8988T (cell line): ENCODE measurements at regions not wholly inside any gene's neighbourhood (a gene's known extent, or its start where the extent isn't known, plus 50 kb on each side); places are given as distances from the start of the nearest gene placed in this dataset.

Experiments used
- DNase-seq: peaks from one replicate; pipeline ENCODE4 v3.0.0; 2011

DNA sequence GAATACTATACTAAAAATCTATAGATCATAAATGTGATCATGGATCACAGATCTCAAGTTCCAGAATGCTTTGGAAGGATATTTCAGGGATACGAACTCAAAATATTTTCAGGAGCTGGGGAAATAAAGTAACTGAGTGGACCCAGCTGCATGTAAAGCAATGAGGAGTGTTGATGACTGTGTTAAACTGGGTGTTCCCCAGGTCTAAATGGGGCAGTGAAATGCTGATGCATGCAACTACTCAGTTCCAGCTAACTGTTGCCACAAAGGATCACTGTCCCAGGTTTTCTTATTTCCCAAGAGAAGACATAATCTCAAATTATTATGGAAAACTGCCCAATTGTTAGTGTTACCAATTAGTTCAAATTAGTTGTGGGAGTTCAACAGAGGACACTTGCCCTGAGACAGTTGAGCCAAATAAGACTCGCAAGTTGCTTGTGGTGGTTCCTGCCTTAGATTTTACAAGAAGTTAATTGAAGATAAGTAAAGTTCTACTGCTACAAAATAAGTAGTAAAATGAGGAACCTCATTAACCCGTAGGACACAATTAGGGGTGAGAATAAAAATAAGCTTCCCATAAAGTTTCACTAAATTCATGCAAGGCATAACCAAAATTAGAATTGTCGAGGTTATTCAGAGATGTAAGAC is 66.3 kb upstream of the IL12A start:
- DNase-seq: no peak

GRCh38 chr3:159922861-159923312 is 65.7 kb upstream of the IL12A start:
- no peak for DNase-seq

GRCh38 chr3:159923336-159923735 is 65.3 kb upstream of the IL12A start:
- DNase-seq: no peak

GRCh38 chr3:159923956-159924355 is 64.7 kb upstream of the IL12A start:
- DNase-seq: no peak

- DNase-seq: no peak
These were observed 64.2 kb upstream of the IL12A start for GRCh38 chr3:159924411-159924810.

GRCh38 chr3:159925248-159925647 is 63.4 kb upstream of the IL12A start:
- DNase-seq: no peak

DNA sequence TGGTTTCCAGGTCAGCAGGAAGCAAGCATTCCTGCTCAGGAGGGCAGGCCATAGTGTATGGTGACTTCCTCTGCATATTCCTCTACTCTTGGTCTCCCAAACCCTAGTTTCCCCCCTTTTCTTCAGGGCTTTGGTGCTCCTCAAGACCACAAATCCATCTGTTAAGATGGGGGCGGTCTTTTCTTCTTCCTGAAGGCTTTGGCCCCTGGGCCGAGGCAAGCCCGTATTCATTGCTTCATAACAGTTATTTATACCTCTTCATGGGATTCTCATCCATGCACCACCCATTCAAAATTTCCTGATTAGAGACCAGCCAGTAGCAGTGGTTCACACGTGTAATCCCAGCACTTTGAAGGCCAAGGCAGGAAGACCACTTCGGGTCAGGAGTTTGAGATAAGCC is 62.1 kb upstream of the IL12A start:
- no peak for DNase-seq

DNA sequence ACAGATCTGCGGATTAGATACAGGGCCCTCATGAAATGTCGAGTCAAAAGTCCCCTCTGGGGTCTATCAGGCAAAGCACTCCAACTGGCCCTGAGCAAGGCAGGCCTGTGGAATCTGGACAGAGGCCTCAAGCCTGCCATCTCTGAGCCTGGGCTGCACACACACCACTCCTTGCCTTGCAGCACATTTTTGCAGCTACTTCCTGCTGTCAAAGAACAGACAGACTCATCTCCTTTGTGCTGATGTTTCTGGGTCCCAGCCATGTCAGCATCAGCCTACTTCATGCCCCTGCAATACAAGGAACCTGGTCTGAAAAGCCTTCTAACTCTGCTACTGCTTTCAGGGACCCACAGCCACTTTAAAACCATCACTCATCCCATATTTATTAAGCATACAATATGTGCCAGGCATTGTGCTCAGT is 60.6 kb upstream of the IL12A start:
- DNase-seq: no peak

- peak; percentile 25 for DNase-seq
These were observed 60.0 kb upstream of the IL12A start for GRCh38 chr3:159928666-159929065.

DNA sequence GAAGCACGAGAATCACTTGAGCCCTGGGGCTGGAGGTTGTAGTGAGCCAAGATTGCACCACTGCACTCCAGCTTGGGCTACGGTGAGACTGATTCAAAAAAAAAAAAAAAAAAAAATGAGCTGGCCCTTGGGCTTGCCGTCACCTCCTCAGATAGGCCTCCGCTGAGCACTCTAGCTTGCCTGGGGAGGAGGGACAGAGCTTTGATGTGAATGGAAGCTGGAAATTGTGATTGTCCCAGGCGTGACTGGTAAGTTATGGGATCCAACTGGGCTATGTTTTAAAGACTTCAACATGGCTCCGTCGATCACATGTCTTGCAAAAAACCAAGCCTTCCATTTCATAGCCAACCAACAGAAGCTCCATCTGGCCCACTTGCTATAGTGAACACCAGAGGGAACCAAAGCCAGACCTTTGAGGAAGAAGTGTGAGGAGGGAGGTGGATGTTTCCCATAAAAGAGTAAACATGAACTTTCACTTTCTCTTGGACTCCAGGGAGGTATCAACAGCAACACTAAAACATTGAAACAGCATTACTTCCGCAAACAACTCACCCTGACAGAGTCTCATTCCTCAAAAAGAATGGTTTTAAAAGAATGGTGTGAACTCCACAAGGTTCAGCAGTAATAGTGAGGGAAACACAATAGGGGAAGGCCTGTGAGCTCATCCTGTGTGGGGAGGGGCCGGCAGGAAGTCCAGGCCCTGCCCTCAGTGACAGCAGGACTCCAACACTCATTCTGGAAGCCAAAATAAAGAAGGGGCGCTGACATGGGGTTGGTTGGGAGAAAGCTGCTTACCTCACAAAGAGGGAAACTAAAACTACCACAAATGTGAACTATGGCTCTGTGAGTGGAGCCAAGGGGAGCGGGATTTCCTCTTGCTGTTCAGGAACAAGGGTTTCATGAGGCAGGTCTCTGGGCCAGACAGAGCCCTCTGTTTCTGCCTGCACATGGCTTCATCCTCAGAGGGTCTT is 59.2 kb upstream of the IL12A start:
- peak; percentile 15 for DNase-seq

GRCh38 chr3:159934216-159934615 is 54.4 kb upstream of the IL12A start:
- no peak for DNase-seq

- no peak for DNase-seq
These were observed 52.1 kb upstream of the IL12A start for GRCh38 chr3:159936541-159936940.

GRCh38 chr3:159937561-159938166 is 51.0 kb upstream of the IL12A start:
- no peak for DNase-seq

DNA sequence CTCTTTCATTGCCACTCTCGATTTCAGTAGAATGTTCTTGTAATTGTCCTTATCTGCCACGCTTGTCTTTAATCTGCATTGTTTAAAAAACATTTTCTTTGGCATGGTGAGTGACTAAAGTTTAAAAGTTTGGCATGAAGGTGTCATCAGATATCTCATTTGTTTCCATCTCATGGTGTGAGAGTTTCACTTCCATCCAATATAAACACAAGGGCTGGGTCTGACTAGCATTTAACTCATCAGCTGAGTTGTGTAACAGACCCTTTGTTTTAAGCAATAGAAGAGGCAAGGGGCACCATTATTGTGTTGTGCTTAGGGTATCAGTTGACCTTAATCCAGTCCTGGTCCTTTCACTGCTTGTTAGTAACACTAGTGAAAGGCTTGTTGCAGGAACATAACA is 49.9 kb upstream of the IL12A start:
- no peak for DNase-seq
